GM12878 (cell line): ENCODE measurements at regions not wholly inside any gene's neighbourhood (a gene's known extent, or its start where the extent isn't known, plus 50 kb on each side); places are given as distances from the start of the nearest gene placed in this dataset.

Experiments used
- ATAC-seq: fragments of 200-7000 bp; cut with Tn5 transposase; 3 replicates; pipeline ENCODE4 v1.9.1; 2020; ENCODE audit warnings: mild to moderate bottlenecking, moderate library complexity
- BruUV-seq: library from RNA; stranded (reverse); fragments of 400-500 nt; replicated peaks from 2 replicates; lab custom pipeline; 2021; lab: Mats Ljungman, UMichigan
- CTCF ChIA-PET: fragments of 300-600 bp; sonication (Branson Sonifier 250); formaldehyde crosslinking; extraction: SDS; loops from one replicate; lab custom pipeline; 2021; ENCODE audit warnings: inconsistent platforms; lab: Yijun Ruan, JAX
- POLR2A ChIA-PET: fragments of 350-600 bp; formaldehyde crosslinking; extraction: SDS; loops from one replicate; lab custom pipeline; 2021; ENCODE audit warnings: inconsistent platforms; lab: Charles Lee
- RAD21 ChIA-PET: fragments of 300-600 bp; sonication (Branson Sonifier 250); formaldehyde crosslinking; loops from one replicate; lab custom pipeline; 2023; ENCODE audit warnings: antibody characterized with exemption; ENCODE audit not compliant: unreplicated experiment; lab: Charles Lee
- SMC1A ChIA-PET: fragments of 300-600 bp; sonication (Branson Sonifier 250); formaldehyde crosslinking; loops from one replicate; lab custom pipeline; 2023; ENCODE audit not compliant: unreplicated experiment, uncharacterized antibody; lab: Charles Lee
- DNase-seq: peaks from one replicate; pipeline ENCODE4 v3.0.0-alpha.2; 2011; ENCODE audit warnings: low read depth, low spot score
- FAIRE-seq: peaks from 3 replicates; lab custom pipeline; 2011; peaks lifted over from hg19 to GRCh38; lab: Jason Lieb, UNC
- H2AFZ ChIP-seq: 2 replicates; pipeline ENCODE4 v1.6.0; 2011; ENCODE audit warnings: low read depth, low read length, control low read depth; ENCODE audit not compliant: control insufficient read depth
- H3K27ac ChIP-seq: 2 replicates; pipeline ENCODE4 v1.5.1; 2011; ENCODE audit warnings: control low read depth; ENCODE audit not compliant: control insufficient read depth, insufficient read depth
- H3K27me3 ChIP-seq, 2 experiments: replicated peaks in 1 of 2; 2 replicates each; pipeline versions ENCODE4 v1.6.0 to v1.6.1; 2011; ENCODE audit warnings: low read length in 1 of 2; ENCODE audit not compliant: control insufficient read depth in 2 of 2, insufficient read depth in 2 of 2
- H3K36me3 ChIP-seq, 2 experiments: 2 replicates each; pipeline ENCODE4 v1.5.1; 2011; ENCODE audit warnings: low read length in 1 of 2; ENCODE audit not compliant: control insufficient read depth in 2 of 2, insufficient read depth in 2 of 2
- H3K4me1 ChIP-seq: 2 replicates; pipeline ENCODE4 v1.6.1; 2011; ENCODE audit warnings: mild to moderate bottlenecking, low read length, moderate library complexity, mixed read lengths; ENCODE audit not compliant: control insufficient read depth, insufficient read depth
- H3K4me2 ChIP-seq: 2 replicates; pipeline ENCODE4 v1.6.0; 2011; ENCODE audit warnings: control low read depth; ENCODE audit not compliant: control insufficient read depth, insufficient read depth
- H3K4me3 ChIP-seq: fragments of 200-600 bp; sonication (generic); 2 replicates; pipeline ENCODE4 v1.5.1; 2016
- H3K79me2 ChIP-seq: 2 replicates; pipeline ENCODE4 v1.6.0; 2011; ENCODE audit warnings: low read length; ENCODE audit not compliant: control insufficient read depth, insufficient read depth
- H3K9ac ChIP-seq: 2 replicates; pipeline ENCODE4 v1.8.0; 2011; ENCODE audit warnings: low read length, control low read depth, mixed read lengths; ENCODE audit not compliant: control insufficient read depth, insufficient read depth
- H3K9me3 ChIP-seq: replicated peaks from 3 replicates; pipeline ENCODE4 v1.5.1; 2011; ENCODE audit warnings: mild to moderate bottlenecking, low read length; ENCODE audit not compliant: control insufficient read depth, insufficient read depth
- H4K20me1 ChIP-seq: 2 replicates; pipeline ENCODE4 v1.6.0; 2011; ENCODE audit not compliant: control insufficient read depth, insufficient read depth
- CBX3 ChIP-seq: fragments of 200-600 bp; sonication (generic); IDR thresholded peaks from 2 replicates; pipeline ENCODE4 v1.6.1; 2016; ENCODE audit warnings: low read depth, borderline replicate concordance
- CHD1 ChIP-seq: IDR thresholded peaks from 2 replicates; pipeline ENCODE4 v1.6.1; 2012; ENCODE audit warnings: low read depth, low read length, improper control_type of control experiment
- CREM ChIP-seq: IDR thresholded peaks from 2 replicates; pipeline ENCODE4 v1.6.1; 2014; ENCODE audit warnings: antibody characterized with exemption, low read depth
- DPF2 ChIP-seq: fragments of 450-650 bp; IDR thresholded peaks from 2 replicates; pipeline ENCODE4 v1.6.1; 2017; ENCODE audit warnings: mild to moderate bottlenecking
- EED ChIP-seq: sonication (generic); IDR thresholded peaks from 2 replicates; pipeline ENCODE4 v1.6.1; 2016; ENCODE audit warnings: antibody characterized with exemption, low read depth
- ESRRA ChIP-seq: IDR thresholded peaks from 2 replicates; pipeline ENCODE4 v1.6.1; 2012; ENCODE audit warnings: mild to moderate bottlenecking, low read length, improper control_type of control experiment
- IRF4 ChIP-seq: IDR thresholded peaks from 2 replicates; pipeline ENCODE4 v1.6.1; 2011; ENCODE audit warnings: low read depth, low read length
- JUND ChIP-seq: IDR thresholded peaks from 2 replicates; pipeline ENCODE4 v1.6.1; 2012; ENCODE audit warnings: low read depth, mild to moderate bottlenecking, low read length, improper control_type of control experiment, moderate library complexity
- KDM1A ChIP-seq: fragments of 200-600 bp; sonication (generic); IDR thresholded peaks from 2 replicates; pipeline ENCODE4 v1.6.1; 2016; ENCODE audit warnings: borderline replicate concordance
- PAX8 ChIP-seq: fragments of 450-650 bp; IDR thresholded peaks from 2 replicates; pipeline ENCODE4 v1.6.1; 2017; ENCODE audit warnings: mild to moderate bottlenecking, moderate library complexity
- SPI1 ChIP-seq: IDR thresholded peaks from 2 replicates; pipeline ENCODE4 v1.6.1; 2011; ENCODE audit warnings: low read depth, mild to moderate bottlenecking, low read length, moderate library complexity, borderline replicate concordance; ENCODE audit not compliant: insufficient read depth
- STAT1 ChIP-seq: fragments of 450-650 bp; conservative IDR thresholded peaks from 2 replicates; pipeline ENCODE4 v1.6.1; 2014; ENCODE audit warnings: antibody characterized with exemption, mild to moderate bottlenecking
- TARDBP ChIP-seq: IDR thresholded peaks from 2 replicates; pipeline ENCODE4 v1.6.1; 2016; ENCODE audit warnings: borderline replicate concordance
- ZNF217 ChIP-seq: fragments of 450-650 bp; IDR thresholded peaks from 2 replicates; pipeline ENCODE4 v1.6.1; 2017; ENCODE audit warnings: antibody characterized with exemption, mild to moderate bottlenecking
- WGBS: methylation state at CpG from one replicate; pipeline ENCODE4 v1.1.6; 2016; ENCODE audit warnings: low lambda C conversion rate; ENCODE audit not compliant: insufficient replicate concordance, insufficient coverage; ENCODE audit errors: missing lambda C conversion rate; 5-methylcytosine and 5-hydroxymethylcytosine counted together
- in situ Hi-C: fragments of 300-500 bp; cut with MboI; formaldehyde crosslinking; loops from 9 replicates; pipeline ENCODE4 v1.14.3; 2018; ENCODE audit warnings: mixed read lengths
- intact Hi-C: fragments of 100-400 bp; cut with micrococcal nuclease; formaldehyde crosslinking; loops from one replicate; pipeline ENCODE4 v1.14.2; 2022; ENCODE audit not compliant: unreplicated experiment
- TF ChIP-seq, protein P1 (sequence below): fragments of 450-650 bp; formaldehyde crosslinking; IDR thresholded peaks from 2 replicates; pipeline ENCODE4 v1.4.0; 2022; ENCODE audit warnings: mild to moderate bottlenecking, moderate library complexity
- TF ChIP-seq, protein P2 (sequence below), 3 experiments: IDR thresholded peaks in 2 of 3; conservative IDR thresholded peaks in 1 of 3; 2 replicates each; pipeline ENCODE4 v1.5.1; 2011; ENCODE audit warnings: low read depth in 3 of 3, low read length in 3 of 3, mild to moderate bottlenecking in 3 of 3, control low read depth in 2 of 3, moderate library complexity in 2 of 3, inconsistent platforms in 1 of 3, mixed read lengths in 1 of 3; ENCODE audit not compliant: control insufficient read depth in 2 of 3, insufficient read depth in 1 of 3; ENCODE audit errors: extremely low read depth in 1 of 3

- H3K4me1 ChIP-seq: no peaks in the 10 kb centered on the region
- POLR2A ChIA-PET: no interaction called here
- H3K4me3 ChIP-seq: no peak overlapping the region
- no peaks in the 10 kb centered on the region for H3K9me3 ChIP-seq
- no peaks in the 10 kb centered on the region for H3K36me3 ChIP-seq
- no peak for TF ChIP-seq JUND
- TF ChIP-seq SPI1: no peak
- no peak for TF ChIP-seq TARDBP
- TF ChIP-seq KDM1A: no peak
- TF ChIP-seq ESRRA: no peak
- TF ChIP-seq IRF4: no peak
- TF ChIP-seq, protein P1, sequence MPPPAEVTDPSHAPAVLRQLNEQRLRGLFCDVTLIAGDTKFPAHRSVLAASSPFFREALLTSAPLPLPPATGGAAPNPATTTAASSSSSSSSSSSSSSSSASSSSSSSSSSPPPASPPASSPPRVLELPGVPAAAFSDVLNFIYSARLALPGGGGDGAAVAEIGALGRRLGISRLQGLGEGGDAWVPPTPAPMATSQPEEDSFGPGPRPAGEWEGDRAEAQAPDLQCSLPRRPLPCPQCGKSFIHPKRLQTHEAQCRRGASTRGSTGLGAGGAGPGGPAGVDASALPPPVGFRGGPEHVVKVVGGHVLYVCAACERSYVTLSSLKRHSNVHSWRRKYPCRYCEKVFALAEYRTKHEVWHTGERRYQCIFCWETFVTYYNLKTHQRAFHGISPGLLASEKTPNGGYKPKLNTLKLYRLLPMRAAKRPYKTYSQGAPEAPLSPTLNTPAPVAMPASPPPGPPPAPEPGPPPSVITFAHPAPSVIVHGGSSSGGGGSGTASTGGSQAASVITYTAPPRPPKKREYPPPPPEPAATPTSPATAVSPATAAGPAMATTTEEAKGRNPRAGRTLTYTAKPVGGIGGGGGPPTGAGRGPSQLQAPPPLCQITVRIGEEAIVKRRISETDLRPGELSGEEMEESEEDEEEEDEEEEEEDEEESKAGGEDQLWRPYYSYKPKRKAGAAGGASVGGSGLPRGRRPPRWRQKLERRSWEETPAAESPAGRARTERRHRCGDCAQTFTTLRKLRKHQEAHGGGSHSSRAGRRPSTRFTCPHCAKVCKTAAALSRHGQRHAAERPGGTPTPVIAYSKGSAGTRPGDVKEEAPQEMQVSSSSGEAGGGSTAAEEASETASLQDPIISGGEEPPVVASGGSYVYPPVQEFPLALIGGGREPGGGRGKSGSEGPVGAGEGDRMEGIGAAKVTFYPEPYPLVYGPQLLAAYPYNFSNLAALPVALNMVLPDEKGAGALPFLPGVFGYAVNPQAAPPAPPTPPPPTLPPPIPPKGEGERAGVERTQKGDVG: no peak
- no peak for TF ChIP-seq EED
- TF ChIP-seq, protein P2, sequence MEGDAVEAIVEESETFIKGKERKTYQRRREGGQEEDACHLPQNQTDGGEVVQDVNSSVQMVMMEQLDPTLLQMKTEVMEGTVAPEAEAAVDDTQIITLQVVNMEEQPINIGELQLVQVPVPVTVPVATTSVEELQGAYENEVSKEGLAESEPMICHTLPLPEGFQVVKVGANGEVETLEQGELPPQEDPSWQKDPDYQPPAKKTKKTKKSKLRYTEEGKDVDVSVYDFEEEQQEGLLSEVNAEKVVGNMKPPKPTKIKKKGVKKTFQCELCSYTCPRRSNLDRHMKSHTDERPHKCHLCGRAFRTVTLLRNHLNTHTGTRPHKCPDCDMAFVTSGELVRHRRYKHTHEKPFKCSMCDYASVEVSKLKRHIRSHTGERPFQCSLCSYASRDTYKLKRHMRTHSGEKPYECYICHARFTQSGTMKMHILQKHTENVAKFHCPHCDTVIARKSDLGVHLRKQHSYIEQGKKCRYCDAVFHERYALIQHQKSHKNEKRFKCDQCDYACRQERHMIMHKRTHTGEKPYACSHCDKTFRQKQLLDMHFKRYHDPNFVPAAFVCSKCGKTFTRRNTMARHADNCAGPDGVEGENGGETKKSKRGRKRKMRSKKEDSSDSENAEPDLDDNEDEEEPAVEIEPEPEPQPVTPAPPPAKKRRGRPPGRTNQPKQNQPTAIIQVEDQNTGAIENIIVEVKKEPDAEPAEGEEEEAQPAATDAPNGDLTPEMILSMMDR (IDR thresholded peaks at IDR 0.05 in 2 of 3, conservative IDR thresholded peaks at IDR 0.05 in 1 of 3; ENCODE audit: control insufficient read depth in 2 of 3, extremely low read depth in 1 of 3, insufficient read depth in 1 of 3, low read depth in 3 of 3, low read length in 3 of 3): no peak
- TF ChIP-seq CREM: no peak
- no peak for TF ChIP-seq CHD1
- TF ChIP-seq CBX3: no peak
- no peak for TF ChIP-seq STAT1
- no peak for TF ChIP-seq PAX8
- TF ChIP-seq ZNF217: no peak
- no peak for TF ChIP-seq DPF2
- no peak overlapping the region for H2AFZ ChIP-seq
- H4K20me1 ChIP-seq: no peaks in the 10 kb centered on the region
- no peak overlapping the region for H3K9ac ChIP-seq
- DNase-seq (no peak), ATAC-seq (no peak), FAIRE-seq (no peak)
- SMC1A ChIA-PET: no interaction called here
- intact Hi-C loops (no loop called here), in situ Hi-C loops (no loop called here)
- RAD21 ChIA-PET: no interaction called here
- no CpG with 5 or more reads among the region's 2 CpGs for whole genome bisulfite sequencing
- no peak overlapping the region for H3K27ac ChIP-seq
- H3K79me2 ChIP-seq: no peaks in the 10 kb centered on the region
- H3K27me3 ChIP-seq: no peaks in the 10 kb centered on the region
- no peak overlapping the region for H3K4me2 ChIP-seq
- no TSS peak for BruUV-seq
- CTCF ChIA-PET: no interaction called here
These were observed 909.9 kb upstream of the AMELY start for GRCh38 chrY:7821295-7822035.
